Heart left ventricle (tissue), 13 donors: ENCODE measurements at regions not wholly inside any gene's neighbourhood (a gene's known extent, or its start where the extent isn't known, plus 50 kb on each side); places are given as distances from the start of the nearest gene placed in this dataset.

Experiments used
- CTCF ChIP-seq, 12 donors: fragments of 200-600 bp; sonication (generic) in 4 of 12; IDR thresholded peaks; one replicate each; pipeline versions ENCODE4 v1.5.0 to v1.8.0; 2018 to 2022; ENCODE audit warnings: antibody characterized with exemption in 12 of 12, mild to moderate bottlenecking in 5 of 12
- POLR2A ChIP-seq, 2 donors: fragments of 450-650 bp; IDR thresholded peaks; one replicate each; pipeline ENCODE4 v1.6.1; 2017; ENCODE audit warnings: antibody characterized with exemption in 2 of 2, mild to moderate bottlenecking in 2 of 2, moderate library complexity in 2 of 2
- donor health status: ischemic (EF 13 %, LVEDD 7.1; RV severe dilation, severe dysfunction).
- donor health status: DM: no; HTN: yes; CAD: no.
- donor health status: DM: no; HTN: no; CAD: no.
- donor health status: ischemic (EF 25% LVEDD 6.9; RV normal size, moderate dysfunction).
- donor health status: ischemic (EF 25% LVEDD 5.7; RV mildly dilated, moderate dysfunction).
- donor health status: ischemic (EF 35%, LVEDD 5.7; RV mildly dilated, moderate dysfunction).
- donor health status: nonischemic (EF 11% LVEDD 7.7; RV severe dilation, severe dysfunction).
- donor health status: DM: yes; HTN: yes; CAD: no.
- donor health status: PGD.
- donor health status: ischemic (EF 29% LVEDD 5.4; RV normal size, mild dysfunction).
- donor health status: nonischemic (EF 23%, LVEDD 6.1; RV moderate dilation, normal function).

GRCh38 chr9:103985077-103985476 is 109.0 kb upstream of the SMC2 start:
- TF ChIP-seq POLR2A (IDR thresholded peaks at IDR 0.05) (no peak), CTCF (IDR thresholded peaks at IDR 0.05) (no peak)
